ENCODE measurements at regions not wholly inside any gene's neighbourhood (a gene's known extent, or its start where the extent isn't known, plus 50 kb on each side); places are given as distances from the start of the nearest gene placed in this dataset.

DNA sequence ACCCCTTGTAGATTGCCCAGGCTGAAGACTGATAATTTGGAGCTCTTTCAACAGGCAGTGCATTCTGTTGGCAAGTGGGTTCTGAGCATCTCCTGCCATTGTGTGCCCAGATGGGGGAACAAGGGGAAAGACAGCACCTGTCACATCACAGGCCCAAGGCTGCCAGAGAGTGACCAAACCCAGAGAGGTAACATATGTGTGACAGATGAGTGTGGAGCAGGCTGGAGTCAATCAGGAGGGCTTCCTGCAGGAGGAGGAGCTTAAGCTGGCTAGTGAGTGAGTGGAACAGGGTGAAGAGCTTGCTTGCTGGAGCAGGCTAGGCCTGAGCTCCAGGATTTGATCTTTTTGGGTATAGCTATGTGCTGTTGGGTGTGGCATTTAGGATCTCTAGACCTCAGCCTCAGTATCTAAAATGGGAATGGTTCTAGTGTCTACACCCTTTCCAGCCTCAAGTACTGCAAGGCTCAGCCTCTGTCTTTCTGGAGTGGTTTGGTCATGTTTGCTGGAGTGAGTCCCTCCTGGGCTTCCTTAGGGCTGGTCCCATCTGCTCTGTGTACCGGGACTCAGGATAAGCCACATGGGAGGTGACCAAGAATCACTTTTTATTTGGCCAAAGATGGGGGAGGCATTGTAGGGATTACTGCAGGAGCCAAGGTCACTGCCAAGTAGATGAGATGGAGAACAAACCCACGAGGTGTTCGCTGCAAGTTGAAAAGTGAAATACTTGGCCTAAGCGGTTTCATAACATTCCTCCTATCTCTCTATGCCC lies 152.4 kb upstream of the TSHZ3 start:
- DNase-seq = no peak

DNA sequence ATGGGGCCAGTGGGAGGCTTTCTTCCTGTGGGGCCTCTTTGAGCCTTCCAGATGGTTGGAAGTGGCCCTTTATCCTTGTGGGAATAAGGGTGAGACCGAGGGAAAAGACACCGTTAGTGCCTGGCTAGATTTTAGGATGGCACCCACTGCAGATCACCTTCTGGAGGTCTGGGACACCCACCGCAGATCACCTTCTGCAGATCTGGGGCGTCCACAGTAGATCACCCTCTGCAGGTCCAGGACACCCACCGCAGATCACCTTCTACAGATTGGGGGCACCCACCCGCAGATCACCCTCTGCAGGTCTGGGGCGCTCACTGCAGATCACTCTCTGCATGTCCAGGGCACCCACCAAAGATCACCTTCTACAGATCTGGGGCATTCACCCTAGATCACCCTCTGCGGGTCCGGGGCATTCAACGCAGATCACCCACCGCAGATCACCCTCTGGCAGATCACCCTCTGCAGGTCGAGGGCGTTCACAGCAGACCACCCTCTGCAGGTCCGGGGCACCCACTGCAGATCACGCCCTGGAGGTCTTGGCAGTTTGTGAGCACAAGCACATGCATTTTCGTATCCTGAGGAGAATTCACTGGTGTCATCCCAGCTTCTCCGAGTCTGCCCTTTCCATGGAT lies 153.4 kb upstream of the TSHZ3 start:
- DNase-seq = no peak

DNA sequence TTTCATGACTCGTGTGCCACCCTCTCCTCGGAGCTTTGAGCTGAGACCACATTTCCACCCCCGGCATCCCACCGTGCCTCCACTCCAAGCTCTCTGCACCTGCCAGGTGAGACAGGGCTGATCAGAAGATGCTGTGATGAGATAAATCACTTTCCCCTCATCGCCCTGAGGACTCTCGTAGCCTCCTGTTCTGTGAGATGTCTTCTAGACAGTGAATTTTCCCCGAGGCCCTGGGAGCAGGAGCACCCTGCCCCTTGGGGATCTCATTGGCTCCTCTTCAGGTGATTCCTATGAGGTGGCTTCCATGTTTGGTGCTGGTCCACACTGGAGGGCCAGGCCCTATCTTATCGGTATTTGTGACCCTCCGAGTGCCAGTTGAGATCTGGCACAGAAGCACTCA lies 154.0 kb upstream of the TSHZ3 start:
- no peak for DNase-seq

DNA sequence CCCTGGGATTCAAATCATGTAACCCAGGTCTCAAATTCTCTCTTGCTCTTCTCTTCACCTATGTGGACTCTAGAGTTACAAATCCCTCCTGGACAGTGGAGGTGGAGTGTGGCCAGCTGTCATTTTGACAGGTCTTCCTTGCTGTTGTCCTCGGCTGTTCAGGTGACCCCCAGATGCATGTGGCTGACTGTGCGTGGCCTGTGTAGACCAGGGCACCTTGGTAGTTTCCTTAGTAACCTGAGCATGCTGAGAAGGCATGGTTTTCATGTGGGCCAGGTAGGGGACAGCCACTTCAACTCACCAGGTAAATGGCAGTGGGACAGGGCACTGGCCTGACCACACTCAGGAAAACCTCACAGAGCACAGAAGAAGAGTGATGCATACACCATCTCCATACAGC lies 155.0 kb upstream of the TSHZ3 start:
- DNase-seq = no peak

DNA sequence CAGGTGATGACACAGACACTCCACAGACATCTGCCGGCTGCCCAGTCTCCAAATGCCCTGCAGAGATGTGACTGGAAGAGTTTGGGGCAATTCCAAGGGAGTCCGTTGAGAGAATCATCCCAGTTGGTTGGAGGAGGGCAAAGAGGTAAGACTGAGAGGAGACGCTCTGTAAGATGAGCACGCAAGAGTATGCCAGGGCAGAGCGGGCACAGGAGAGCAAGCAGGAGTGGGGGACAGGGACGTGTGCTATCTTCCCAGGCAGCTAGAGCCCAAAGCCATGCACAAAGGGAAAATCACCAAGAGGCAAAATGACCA lies 156.3 kb upstream of the TSHZ3 start:
- DNase-seq = no peak

DNA sequence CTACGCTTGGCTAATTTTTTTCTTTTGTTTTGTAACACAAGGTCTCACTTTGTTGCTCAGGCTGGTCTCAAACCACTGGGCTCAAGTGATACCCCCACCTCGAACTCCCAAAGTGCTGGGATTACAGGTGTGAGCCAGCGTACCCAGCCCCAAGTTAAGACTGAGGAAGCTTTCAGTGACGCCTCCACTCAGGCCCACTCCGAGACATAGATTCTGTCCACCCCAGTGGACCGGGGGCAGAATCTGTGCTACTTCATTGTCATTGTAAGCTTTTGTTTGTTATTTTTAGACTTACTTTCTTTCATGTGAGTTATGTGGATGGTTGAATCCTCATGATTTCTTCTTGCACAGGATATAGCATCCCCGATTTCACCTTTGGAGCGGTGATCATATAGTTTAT lies 156.9 kb upstream of the TSHZ3 start:
- DNase-seq = no peak

DNA sequence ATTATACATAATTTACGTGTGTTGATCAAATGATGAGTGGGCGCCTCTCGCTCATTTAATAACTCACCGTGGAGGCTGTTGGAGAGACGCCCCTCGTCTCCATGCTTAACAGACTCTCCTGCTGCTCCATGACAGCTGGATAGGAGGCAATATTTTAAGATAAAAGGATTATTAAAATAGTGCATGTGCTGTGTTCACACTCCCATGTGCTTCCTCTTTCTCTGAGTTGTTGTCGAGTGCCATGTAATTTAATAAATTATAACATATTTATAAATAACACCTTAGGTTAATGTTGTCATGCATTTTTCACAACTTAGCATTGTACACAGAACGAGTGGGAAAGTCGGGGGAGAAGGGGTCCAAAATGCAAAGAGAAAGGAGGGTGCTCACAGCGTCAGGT lies 161.4 kb upstream of the TSHZ3 start:
- no peak for DNase-seq

DNA sequence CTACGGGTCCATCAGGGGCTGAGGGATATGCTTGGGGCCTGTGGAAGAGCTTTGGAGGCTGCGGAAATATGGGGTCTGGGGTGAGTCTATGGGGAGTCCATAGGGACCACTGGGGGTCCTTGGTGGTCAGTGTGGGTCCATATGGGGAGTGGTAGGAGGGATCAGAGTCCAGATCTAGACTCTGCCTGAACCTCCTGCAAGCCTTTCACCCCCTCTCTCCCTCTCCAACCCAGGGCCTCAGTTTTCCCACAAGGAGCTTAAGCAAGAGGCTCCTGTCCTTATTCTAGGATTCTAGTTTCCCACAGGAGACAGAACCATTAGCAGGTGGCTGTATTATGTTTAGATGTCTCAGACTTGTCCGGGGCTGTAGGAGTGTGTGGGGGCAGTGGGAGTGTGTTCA lies 161.9 kb upstream of the TSHZ3 start:
- no peak for DNase-seq

DNA sequence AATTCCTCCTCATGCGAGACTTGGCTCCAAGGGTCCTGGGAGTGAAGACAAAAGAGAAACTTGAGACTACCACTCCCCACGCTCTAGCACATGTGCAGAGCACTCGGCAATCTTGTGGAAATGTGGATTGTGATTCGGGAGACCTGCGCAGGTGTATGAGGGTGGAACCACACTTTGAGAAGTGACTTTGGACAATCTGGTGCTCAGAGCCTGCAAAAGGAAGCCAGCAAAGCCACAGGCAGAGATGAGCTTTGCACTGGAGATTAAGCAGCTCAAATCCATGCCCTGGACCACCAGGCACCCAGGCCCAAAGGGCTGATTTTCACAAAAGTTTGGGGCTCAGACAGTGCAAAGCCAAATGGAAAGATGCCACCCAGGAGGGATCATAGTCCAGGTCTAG lies 162.5 kb upstream of the TSHZ3 start:
- DNase-seq = no peak

DNA sequence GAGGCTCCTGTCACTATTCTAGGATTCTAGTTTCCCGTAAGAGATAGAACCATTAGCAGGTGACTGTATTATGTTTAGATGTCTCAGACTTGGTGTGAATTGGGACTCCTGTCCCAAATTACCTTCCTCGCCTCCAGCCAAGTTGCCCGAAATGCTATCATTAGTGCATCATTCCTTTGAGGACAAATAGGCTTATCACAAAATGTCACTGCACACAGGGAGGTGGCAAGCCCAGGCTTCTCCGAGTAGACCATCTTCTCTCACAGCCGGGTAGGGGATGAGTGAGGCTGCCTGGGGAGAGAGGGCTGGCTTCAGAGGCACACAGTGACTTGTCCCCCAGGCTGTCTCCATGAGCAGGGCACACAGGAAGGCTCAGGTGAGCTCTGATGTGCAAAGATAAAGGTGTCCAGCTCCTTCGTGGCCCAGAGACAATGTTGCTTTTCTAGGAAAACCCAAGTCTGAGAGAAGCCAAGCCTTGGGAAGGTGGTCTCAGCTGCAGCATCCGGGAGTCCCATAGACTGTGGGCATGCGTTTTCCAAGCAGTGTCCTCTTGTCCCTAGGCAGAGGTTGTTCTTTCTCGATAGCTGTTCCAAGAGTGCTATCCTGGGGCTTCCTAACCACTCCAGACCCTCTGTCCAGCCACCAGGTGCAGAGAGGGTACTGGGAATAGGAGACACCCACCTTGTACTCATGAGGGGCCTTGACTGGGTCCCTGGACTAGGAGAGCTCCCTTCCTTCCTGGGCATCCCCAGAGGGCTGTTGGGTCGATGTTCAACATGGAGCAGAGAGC lies 163.1 kb upstream of the TSHZ3 start:
- no peak for DNase-seq

DNA sequence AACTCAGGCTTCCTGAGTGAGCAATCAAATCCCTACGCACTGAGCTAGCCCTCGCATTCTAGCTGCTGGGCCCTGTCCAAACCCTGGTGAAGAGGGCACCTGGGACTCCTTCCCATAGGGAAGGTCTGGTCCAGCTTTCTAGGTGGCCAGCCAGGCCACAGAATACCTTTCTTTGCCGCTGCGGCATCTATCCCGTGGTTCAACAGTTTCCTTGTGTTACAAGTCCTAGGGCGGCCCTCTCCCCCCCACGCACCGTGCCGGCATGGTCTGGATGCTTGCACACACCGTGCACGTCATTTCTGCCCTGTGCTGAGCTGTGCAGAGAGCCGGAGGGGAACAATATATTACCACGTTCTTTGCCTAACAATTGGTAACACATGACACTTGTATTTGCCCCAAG lies 164.6 kb upstream of the TSHZ3 start:
- no peak for DNase-seq

DNA sequence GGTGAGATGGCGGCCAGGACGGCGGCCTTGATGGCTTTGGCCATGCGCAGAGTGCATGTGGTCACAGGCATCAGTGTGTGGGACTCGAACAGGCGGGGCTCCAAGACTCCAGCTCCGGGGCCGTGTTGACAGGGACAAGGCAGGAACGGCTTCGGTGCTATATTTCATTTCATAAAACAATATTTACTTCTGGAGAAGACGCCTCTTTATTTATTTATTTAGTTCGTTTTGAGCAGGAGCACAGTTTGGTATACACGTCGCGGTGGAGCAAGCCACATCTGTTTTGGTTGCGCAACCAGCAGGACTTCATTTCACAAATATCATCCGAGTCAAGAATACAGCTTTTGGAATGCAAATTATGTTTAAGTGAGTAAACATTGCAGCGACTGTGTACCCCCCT lies 166.7 kb upstream of the TSHZ3 start:
- DNase-seq = no peak

DNA sequence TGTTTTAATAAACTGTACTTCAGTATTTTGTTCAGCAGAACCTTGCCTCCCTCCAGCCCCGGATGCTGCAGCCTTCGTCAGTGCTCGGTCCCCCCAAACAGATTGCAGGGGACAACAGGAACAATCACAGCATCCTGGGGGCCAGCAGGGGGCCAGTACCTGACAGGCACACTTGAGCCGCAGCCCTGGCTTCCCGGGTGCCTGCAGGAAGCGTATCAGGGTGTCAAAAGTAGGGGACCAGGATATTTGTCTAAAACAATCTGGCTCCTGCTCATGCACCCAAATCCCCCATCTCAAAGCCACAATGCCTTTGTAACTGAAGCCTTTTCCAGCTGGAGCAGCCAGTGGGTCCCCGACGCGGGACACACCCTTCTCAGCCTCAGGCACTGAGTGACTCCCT lies 167.5 kb upstream of the TSHZ3 start:
- no peak for DNase-seq

DNA sequence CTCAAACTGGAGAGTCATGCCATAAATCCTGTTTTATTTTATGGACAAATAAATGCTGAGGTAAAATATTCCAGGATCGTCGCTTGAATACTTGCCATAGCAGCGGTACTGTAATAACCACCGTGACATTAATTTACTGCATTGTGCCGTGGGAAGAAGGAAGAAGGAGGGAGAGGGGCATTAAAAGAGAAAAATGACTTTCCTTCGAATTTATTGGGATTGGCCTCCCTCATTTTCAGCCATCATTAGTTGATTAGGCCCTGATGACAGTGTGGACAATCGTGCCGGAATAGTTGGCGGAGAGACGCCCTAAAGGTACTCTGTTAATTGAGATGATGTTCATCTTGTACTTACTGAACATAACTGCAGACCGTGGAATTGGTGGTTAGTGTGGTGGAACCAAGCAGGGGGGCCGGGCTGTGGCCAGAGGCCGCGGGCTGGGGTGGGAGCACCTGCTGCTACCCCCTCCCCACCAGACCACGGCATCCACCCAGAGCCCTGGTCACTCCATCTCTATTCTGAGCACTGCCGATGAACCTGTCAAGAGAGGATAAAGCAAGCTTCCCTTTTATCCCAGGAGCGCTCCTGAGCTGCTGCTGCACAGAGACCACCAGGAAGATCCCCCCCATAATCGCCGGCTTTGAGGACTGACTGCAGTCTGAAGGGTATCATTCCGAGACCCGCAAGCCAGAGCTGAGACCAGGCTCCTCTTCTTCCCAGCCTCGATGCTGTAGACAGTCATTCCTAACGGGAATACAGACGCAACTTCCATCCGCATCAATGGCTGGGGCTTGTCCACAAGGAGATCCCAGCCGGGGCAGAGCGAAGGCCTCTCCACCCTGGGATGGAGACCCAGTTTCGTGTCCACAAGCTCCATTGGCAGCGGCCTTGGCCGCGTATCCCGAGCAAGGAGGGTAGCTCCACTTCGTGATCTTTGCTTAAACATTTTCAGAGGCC lies 168.3 kb upstream of the TSHZ3 start:
- no peak for DNase-seq

DNA sequence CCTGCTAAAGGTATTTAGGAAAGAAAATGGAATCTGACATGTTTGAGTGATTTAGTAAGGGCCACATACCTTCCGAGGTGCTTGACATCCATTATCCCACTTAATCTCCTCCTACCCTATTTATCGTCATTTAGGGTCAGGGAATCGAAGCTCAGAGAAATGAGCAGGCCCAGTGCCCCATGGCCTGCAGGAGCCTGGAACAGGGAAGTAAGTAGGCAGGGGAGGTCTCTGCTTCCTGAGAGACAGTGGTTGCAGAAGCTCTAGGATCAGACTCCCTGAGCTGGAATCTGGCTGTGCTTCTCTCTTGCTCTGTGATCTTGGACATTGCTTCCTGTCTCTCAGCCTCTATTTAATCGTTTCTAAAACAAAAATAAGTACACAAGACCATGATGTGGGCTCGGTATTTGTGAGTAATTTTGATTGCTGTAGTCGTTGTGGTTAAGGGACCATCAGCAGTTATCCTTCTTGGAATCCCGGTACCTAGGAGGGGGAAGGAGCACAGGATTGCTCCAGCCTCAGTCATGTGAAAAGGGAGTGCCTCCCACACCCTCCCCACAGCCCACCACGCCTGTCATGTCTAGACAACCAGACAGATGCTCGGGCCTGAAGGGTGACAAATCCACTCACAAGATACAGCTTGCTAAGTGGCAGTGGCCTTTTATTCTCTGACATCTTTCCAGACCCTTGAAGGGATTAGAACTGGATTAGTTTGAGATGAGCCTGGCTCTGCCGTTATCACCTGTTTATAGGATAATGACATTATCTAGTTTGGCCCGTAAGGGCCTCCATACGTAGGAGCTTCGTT lies 169.2 kb upstream of the TSHZ3 start:
- no peak for DNase-seq

DNA sequence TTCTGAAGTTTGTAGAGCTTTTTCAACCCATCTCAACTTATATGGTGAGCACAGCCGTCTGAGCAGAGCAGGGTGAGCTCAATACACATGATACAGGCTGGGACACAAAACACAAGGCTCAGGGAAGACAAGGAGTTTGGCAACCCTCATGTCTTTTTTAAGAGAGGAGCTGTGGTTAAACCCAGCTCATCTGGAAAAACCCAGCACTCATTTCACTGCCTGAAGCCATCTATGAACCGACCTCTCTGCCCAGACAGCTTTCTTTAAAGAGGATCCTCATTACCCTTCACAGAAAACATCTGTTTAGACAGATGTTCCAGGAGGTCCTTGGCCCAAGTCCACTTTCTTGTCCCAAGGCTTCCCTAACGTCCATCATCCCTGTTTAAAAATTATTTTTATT lies 170.0 kb upstream of the TSHZ3 start:
- DNase-seq = no peak

DNA sequence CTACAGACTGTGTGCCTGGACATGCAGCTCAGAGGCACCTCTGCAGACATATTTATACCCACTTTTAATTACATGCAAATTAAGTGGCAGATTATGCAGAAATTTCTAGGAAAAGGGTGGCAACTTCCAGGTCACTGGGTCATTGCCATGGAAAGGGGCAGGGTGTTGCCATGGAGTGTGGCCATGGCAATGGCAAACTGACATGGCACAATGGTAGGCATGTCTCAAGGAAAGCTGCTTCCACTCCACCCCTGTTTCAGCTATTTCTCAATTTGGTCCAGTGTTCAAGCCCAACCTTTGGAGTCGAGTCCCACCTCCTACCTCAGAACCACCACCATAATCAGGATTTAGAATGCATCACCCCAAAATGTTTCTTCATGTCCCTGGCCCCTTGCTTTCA lies 170.7 kb upstream of the TSHZ3 start:
- DNase-seq = no peak

DNA sequence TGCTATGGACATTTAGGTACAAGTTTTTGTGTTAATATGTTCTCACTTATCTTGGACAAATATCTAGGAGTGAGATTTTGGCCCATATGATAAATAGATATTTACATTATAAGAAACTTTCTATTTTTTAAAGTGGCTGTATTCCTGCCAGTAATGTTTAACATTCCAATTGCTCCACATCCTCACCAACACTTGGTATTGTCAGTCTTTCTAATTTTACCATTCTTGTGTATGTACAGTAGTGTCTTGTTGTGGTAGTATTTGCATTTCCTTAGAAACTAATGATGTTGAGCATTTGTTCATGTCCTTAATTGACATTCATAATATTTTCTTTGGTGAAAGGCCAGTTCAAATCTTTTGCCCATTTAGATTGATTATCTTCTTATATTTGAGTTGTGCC lies 171.4 kb upstream of the TSHZ3 start:
- DNase-seq = no peak

DNA sequence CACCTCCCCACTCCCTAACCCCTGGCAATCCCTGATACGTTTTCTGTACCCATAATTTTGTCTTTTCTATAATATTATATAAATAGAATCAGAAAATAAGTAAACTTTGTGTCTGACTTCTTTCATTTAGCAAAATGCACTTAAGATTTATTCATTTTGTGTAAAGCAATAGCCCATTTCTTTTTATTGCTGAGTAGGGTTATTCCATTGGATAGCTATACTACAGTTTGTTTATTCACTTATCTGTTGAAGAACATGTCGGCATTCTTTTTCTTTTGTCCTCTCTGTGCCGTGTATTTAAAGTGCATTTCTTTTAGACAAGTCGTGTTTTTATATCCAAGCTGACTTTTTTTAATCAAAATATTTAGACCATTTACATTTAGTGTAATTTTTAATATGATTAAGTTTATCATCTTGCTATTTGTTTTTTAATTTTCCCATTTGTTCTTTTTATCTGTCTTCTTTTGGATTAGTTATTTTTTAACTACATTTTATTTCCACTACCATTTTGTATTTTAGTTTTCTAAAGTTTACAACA lies 176.4 kb upstream of the TSHZ3 start:
- DNase-seq = no peak

DNA sequence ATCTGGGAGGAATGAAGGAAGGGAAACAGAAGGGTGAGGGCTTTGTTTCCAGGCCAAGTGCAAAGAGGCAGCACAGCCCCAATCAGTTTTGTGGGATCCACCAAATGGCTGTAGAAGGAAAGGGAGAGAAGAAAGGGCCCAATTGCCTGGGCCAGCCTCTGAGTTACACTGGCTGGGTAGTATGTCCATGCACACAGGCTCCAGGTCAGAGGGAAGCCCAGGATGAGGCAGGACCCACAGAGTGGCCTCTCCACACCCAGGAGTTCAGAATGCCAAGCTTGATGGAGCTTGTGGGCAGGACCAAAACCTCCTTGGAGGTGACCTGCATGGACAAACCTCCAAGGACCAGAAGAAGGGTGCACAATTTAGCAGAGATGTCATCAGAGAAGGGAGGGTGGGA lies 178.2 kb upstream of the TSHZ3 start:
- no peak for DNase-seq

DNA sequence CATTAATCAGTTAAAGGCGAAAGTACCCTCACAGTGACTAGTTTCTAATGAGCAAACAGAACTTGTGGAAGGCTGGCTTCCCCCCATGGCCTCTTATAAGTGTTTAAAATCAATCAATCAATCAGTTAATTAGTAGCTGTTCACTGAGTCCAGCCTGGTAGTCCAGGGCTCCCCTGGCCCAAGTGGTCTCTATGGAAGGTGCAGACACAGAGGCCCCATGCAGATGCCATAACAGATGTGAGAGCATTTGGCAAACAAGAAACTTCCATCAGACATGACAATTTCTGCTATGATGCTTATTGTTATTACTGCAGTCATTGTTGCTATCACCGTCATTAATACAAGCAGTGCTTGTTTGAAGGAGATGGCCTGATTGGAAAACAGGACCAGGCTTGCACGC lies 179.0 kb upstream of the TSHZ3 start:
- no peak for DNase-seq

DNA sequence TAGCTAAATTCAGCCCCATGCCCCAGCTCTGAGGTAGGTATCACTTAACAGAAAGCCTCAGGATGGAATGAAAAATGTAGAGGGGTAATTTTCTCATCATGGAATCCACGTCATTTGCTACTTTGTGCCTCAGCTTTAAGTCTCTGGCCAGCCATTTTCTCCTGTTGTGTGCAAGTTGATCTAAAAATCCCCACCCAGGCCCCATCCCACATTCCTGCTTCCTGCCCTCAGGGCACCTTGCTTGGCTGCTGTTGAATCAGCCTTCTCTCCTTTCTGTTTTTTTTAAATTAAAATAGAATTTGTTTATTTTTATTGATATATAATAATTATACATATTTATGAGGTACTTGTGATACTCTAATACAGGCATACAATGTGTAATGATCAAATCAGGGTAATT lies 179.9 kb upstream of the TSHZ3 start:
- no peak for DNase-seq
